Testis (tissue), 2 donors: ENCODE measurements at regions not wholly inside any gene's neighbourhood (a gene's known extent, or its start where the extent isn't known, plus 50 kb on each side); places are given as distances from the start of the nearest gene placed in this dataset.

ENCODE experiments used
- CTCF ChIP-seq, 3 experiments: fragments of 450-650 bp in 2 of 3; fragments of 200-600 bp in 1 of 3; sonication (generic) in 1 of 3; IDR thresholded peaks; one replicate each; pipeline ENCODE4 v1.5.1; 2016 to 2019; ENCODE audit warnings: antibody characterized with exemption in 3 of 3, mild to moderate bottlenecking in 2 of 3, moderate library complexity in 1 of 3
- POLR2A ChIP-seq: fragments of 450-650 bp; IDR thresholded peaks from one replicate; pipeline ENCODE4 v1.6.1; 2017; ENCODE audit warnings: antibody characterized with exemption, mild to moderate bottlenecking, moderate library complexity

DNA sequence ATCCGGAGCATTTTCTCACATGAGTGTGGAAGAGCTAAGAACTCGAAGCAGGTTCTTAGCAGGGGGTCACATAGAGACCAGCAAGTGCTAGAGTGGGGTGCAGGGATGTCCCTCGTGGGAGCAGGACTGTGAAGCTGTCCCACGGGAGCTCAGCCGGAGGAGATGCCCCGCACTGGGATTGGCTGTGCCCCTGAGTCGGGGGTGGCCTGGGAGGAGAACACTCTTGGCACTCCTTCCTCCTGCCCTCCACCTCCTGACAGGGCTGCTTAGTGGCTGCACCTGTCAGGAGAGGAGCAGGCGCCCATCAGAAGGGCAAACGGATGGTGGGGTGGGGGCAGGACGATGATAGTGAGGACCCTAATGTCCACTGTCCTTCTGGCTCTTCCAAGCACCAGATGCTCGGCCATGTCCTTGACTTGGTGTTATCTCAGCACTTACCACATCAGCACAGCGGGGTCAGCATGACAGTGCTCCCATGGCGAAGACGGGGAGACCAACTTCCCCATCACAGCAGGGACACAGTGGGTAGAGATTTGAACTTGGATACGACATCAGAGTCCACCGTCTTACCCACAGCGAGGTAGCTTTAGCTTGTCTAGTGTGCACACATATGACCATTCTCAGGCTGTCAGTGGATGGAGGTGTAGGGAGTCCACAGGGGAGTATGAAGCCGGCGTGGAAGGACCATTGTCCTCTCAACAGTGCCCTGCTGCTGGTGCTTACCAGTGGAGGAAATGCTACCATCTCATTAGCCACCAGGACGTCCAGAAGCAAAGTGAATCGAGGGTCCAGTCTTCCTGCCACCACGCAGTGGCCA, 142.5 kb upstream of the SHH start:
- TF ChIP-seq POLR2A (no peak), CTCF (IDR thresholded peaks at IDR 0.05) (no peak)
